DND-41 (cell line): ENCODE measurements at regions not wholly inside any gene's neighbourhood (a gene's known extent, or its start where the extent isn't known, plus 50 kb on each side); places are given as distances from the start of the nearest gene placed in this dataset.

Experiments used
- EZH2 ChIP-seq: IDR thresholded peaks from 3 replicates; pipeline ENCODE4 v1.6.1; 2012; ENCODE audit warnings: borderline replicate concordance, low read depth, mild to moderate bottlenecking, moderate library complexity, low read length, inconsistent platforms; ENCODE audit not compliant: severe bottlenecking
- TF ChIP-seq, protein P1 (sequence below): IDR thresholded peaks from 2 replicates; pipeline ENCODE4 v1.5.1; 2012; ENCODE audit warnings: borderline replicate concordance, low read length, moderate library complexity, mild to moderate bottlenecking; ENCODE audit not compliant: poor library complexity, severe bottlenecking; ENCODE audit errors: extremely low read depth

DNA sequence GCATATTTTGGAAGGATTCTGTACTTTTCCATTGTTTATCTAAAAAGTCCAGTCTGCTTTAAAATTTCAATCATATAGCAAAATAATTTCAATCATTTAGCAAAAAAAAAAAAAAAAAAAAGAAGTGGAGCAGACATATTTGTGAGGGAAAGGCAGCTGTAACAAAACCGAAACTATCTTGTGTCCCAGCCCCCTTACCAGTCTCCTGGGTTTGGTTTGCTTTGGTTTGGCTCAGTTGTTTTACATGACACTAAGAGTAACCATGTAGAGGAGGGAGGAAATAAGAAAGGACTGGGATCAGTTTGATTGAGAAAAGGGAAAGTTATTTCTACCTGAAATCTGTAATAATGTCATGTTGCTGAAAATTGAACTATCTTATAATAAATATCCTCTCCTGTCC lies 158.8 kb upstream of the GADL1 start:
- TF ChIP-seq, protein P1, sequence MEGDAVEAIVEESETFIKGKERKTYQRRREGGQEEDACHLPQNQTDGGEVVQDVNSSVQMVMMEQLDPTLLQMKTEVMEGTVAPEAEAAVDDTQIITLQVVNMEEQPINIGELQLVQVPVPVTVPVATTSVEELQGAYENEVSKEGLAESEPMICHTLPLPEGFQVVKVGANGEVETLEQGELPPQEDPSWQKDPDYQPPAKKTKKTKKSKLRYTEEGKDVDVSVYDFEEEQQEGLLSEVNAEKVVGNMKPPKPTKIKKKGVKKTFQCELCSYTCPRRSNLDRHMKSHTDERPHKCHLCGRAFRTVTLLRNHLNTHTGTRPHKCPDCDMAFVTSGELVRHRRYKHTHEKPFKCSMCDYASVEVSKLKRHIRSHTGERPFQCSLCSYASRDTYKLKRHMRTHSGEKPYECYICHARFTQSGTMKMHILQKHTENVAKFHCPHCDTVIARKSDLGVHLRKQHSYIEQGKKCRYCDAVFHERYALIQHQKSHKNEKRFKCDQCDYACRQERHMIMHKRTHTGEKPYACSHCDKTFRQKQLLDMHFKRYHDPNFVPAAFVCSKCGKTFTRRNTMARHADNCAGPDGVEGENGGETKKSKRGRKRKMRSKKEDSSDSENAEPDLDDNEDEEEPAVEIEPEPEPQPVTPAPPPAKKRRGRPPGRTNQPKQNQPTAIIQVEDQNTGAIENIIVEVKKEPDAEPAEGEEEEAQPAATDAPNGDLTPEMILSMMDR: no peak
- no peak for TF ChIP-seq EZH2
